IPS-15b (cell line): ENCODE measurements at regions not wholly inside any gene's neighbourhood (a gene's known extent, or its start where the extent isn't known, plus 50 kb on each side); places are given as distances from the start of the nearest gene placed in this dataset.

ENCODE experiments used
- H3K27me3 ChIP-seq: one replicate; pipeline ENCODE4 v1.6.1; 2013; ENCODE audit warnings: low read length; ENCODE audit not compliant: control insufficient read depth, insufficient read depth
- H3K36me3 ChIP-seq: one replicate; pipeline ENCODE4 v1.6.1; 2013; ENCODE audit warnings: low read length; ENCODE audit not compliant: control insufficient read depth, insufficient read depth
- H3K4me1 ChIP-seq: one replicate; pipeline ENCODE4 v1.6.1; 2013; ENCODE audit warnings: mild to moderate bottlenecking, low read length; ENCODE audit not compliant: control insufficient read depth, insufficient read depth
- H3K4me3 ChIP-seq: one replicate; pipeline ENCODE4 v1.5.1; 2013; ENCODE audit warnings: low read depth, low read length
- H3K9ac ChIP-seq: one replicate; pipeline ENCODE4 v1.6.1; 2013; ENCODE audit warnings: low read depth, mild to moderate bottlenecking, low read length
- H3K9me3 ChIP-seq: one replicate; pipeline ENCODE4 v1.6.1; 2013; ENCODE audit warnings: mild to moderate bottlenecking, low read length; ENCODE audit not compliant: control insufficient read depth, insufficient read depth

GRCh38 chr5:120017513-120017912 lies 388.2 kb downstream of the FAM170A start:
- Histone ChIP-seq H3K27me3 (no peaks in the 10 kb centered on the region), H3K4me3 (no peak overlapping the region), H3K9me3 (no peaks in the 10 kb centered on the region)

GRCh38 chr5:120035181-120035580 lies 405.8 kb downstream of the FAM170A start:
- no peaks in the 10 kb centered on the region for H3K4me1 ChIP-seq
- no peak overlapping the region for H3K9ac ChIP-seq
- H3K27me3 ChIP-seq = no peaks in the 10 kb centered on the region
- no peaks in the 10 kb centered on the region for H3K9me3 ChIP-seq
- no peaks in the 10 kb centered on the region for H3K36me3 ChIP-seq
- no peak overlapping the region for H3K4me3 ChIP-seq

More at GRCh38 chr5:120017513-120017912, 388.2 kb downstream of the FAM170A start:
- Histone ChIP-seq H3K9ac (no peak overlapping the region), H3K36me3 (no peaks in the 10 kb centered on the region), H3K4me1 (no peaks in the 10 kb centered on the region)

- H3K4me1 ChIP-seq = no peaks in the 10 kb centered on the region
- no peak overlapping the region for H3K9ac ChIP-seq
- no peak overlapping the region for H3K4me3 ChIP-seq
- H3K27me3 ChIP-seq = no peaks in the 10 kb centered on the region
- H3K9me3 ChIP-seq = no peaks in the 10 kb centered on the region
- H3K36me3 ChIP-seq = no peaks in the 10 kb centered on the region
Measured at GRCh38 chr5:120035815-120036577, 406.6 kb downstream of the FAM170A start.

GRCh38 chr5:120037451-120037850 lies 408.1 kb downstream of the FAM170A start:
- Histone ChIP-seq H3K27me3 (no peaks in the 10 kb centered on the region), H3K9me3 (no peaks in the 10 kb centered on the region), H3K36me3 (no peaks in the 10 kb centered on the region), H3K4me1 (no peaks in the 10 kb centered on the region), H3K9ac (no peak overlapping the region), H3K4me3 (no peak overlapping the region)

- Histone ChIP-seq H3K9ac (no peak overlapping the region), H3K27me3 (no peaks in the 10 kb centered on the region), H3K4me3 (no peak overlapping the region), H3K9me3 (no peaks in the 10 kb centered on the region), H3K4me1 (no peaks in the 10 kb centered on the region), H3K36me3 (no peaks in the 10 kb centered on the region)
Measured at GRCh38 chr5:120039111-120039510, 409.8 kb downstream of the FAM170A start.

GRCh38 chr5:120043431-120043830 lies 414.1 kb downstream of the FAM170A start:
- Histone ChIP-seq H3K4me3 (no peak overlapping the region), H3K27me3 (no peaks in the 10 kb centered on the region), H3K9me3 (no peaks in the 10 kb centered on the region), H3K9ac (no peak overlapping the region), H3K4me1 (no peaks in the 10 kb centered on the region), H3K36me3 (no peaks in the 10 kb centered on the region)

GRCh38 chr5:120052916-120053828 lies 410.9 kb upstream of the PRR16 start:
- no peaks in the 10 kb centered on the region for H3K36me3 ChIP-seq
- H3K9me3 ChIP-seq = no peaks in the 10 kb centered on the region
- no peaks in the 10 kb centered on the region for H3K27me3 ChIP-seq
- no peak overlapping the region for H3K9ac ChIP-seq
- H3K4me1 ChIP-seq = no peaks in the 10 kb centered on the region
- no peak overlapping the region for H3K4me3 ChIP-seq

GRCh38 chr5:120053841-120054240 lies 410.3 kb upstream of the PRR16 start:
- Histone ChIP-seq H3K4me1 (no peaks in the 10 kb centered on the region), H3K36me3 (no peaks in the 10 kb centered on the region), H3K4me3 (no peak overlapping the region), H3K9ac (no peak overlapping the region), H3K9me3 (no peaks in the 10 kb centered on the region), H3K27me3 (no peaks in the 10 kb centered on the region)

GRCh38 chr5:120055858-120056257 lies 408.2 kb upstream of the PRR16 start:
- no peaks in the 10 kb centered on the region for H3K36me3 ChIP-seq
- no peaks in the 10 kb centered on the region for H3K9me3 ChIP-seq
- no peak overlapping the region for H3K4me3 ChIP-seq
- H3K4me1 ChIP-seq = no peaks in the 10 kb centered on the region
- no peak overlapping the region for H3K9ac ChIP-seq
- no peaks in the 10 kb centered on the region for H3K27me3 ChIP-seq

GRCh38 chr5:120062515-120062917 lies 401.6 kb upstream of the PRR16 start:
- H3K9me3 ChIP-seq = no peaks in the 10 kb centered on the region
- no peaks in the 10 kb centered on the region for H3K27me3 ChIP-seq
- no peak overlapping the region for H3K9ac ChIP-seq
- H3K4me3 ChIP-seq = no peak overlapping the region
- H3K4me1 ChIP-seq = no peaks in the 10 kb centered on the region
- H3K36me3 ChIP-seq = no peaks in the 10 kb centered on the region

GRCh38 chr5:120072068-120072761 lies 391.9 kb upstream of the PRR16 start:
- Histone ChIP-seq H3K9me3 (no peaks in the 10 kb centered on the region), H3K4me1 (no peaks in the 10 kb centered on the region), H3K9ac (no peak overlapping the region), H3K4me3 (no peak overlapping the region), H3K36me3 (no peaks in the 10 kb centered on the region), H3K27me3 (no peaks in the 10 kb centered on the region)
